ENCODE measurements at regions not wholly inside any gene's neighbourhood (a gene's known extent, or its start where the extent isn't known, plus 50 kb on each side); places are given as distances from the start of the nearest gene placed in this dataset.

DNA sequence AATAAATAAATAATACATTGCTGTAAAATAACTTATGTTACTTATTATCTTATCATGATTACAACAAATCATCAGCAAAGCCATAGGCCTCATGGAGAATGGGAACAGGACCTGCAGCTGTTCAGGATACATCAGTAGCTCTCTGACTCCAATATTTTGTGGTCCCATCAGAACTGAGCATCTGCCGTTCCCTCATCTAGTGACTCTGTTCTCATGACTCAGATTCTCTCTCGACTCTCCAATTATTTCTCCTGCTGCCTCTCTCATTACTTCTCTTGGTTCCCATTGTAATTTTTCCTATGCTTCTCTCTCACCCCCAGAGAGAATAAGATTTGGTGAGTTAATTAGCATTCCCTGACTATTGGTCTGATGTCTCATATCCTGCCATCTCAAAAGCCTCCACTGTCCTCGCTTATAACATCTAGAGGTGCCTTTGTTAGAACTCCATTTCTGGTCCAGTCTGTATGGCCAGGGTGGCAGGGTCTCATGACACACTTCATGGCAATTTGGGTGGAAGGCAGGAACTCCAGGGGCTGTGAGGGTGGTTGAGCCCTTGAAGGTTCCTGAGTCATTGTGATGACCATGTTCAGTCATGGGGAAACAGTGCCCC, 78.0 kb upstream of the TANC1 start:
- ChIA-PET POLR2A (no interaction called here), RAD21 (ENCODE audit: low non-redundant PET in 1 of 2, low total read pairs in 2 of 2, uncharacterized antibody in 2 of 2, unreplicated experiment in 2 of 2) (no interaction called here), CTCF (no interaction called here)
- peaks cover 0 to 13% of the 10 kb centered on the region in 2 experiments; a peak in 2 of 4 replicates for H3K4me1 ChIP-seq (ENCODE audit: control insufficient read depth in 1 of 2, insufficient read depth in 2 of 2, low read length in 2 of 2)
- no peaks in the 10 kb centered on the region for H3K27me3 ChIP-seq (ENCODE audit: insufficient read depth, low read length)
- H3K4me3 ChIP-seq (replicated peaks in 1 of 2; ENCODE audit: low read depth in 1 of 2, low read length in 2 of 2) = no peak overlapping the region
- H2AFZ ChIP-seq (ENCODE audit: low read depth, low read length, poor library complexity, severe bottlenecking) = no peak overlapping the region
- H3K79me2 ChIP-seq (ENCODE audit: insufficient read depth, low read length) = no peaks in the 10 kb centered on the region
- H3K4me2 ChIP-seq (ENCODE audit: low read length) = no peak overlapping the region
- no peak overlapping the region for H3K27ac ChIP-seq (ENCODE audit: low read depth, low read length)
- H3K9me2 ChIP-seq (ENCODE audit: insufficient read depth) = no peaks in the 10 kb centered on the region
- no peaks in the 10 kb centered on the region for H3K36me3 ChIP-seq (ENCODE audit: control insufficient read depth in 1 of 2, insufficient read depth in 2 of 2, low read length in 2 of 2)
- H4K20me1 ChIP-seq (ENCODE audit: insufficient read depth) = no peaks in the 10 kb centered on the region
- H3K9me3 ChIP-seq (ENCODE audit: control insufficient read depth in 1 of 2, insufficient read depth in 1 of 2, low read depth in 1 of 2, low read length in 2 of 2) = no peaks in the 10 kb centered on the region
- BruUV-seq (replicated peaks) = no TSS peak
- TF ChIP-seq, protein P1, sequence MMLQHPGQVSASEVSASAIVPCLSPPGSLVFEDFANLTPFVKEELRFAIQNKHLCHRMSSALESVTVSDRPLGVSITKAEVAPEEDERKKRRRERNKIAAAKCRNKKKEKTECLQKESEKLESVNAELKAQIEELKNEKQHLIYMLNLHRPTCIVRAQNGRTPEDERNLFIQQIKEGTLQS (IDR thresholded peaks at IDR 0.05) = no peak
- TF ChIP-seq, protein P2, sequence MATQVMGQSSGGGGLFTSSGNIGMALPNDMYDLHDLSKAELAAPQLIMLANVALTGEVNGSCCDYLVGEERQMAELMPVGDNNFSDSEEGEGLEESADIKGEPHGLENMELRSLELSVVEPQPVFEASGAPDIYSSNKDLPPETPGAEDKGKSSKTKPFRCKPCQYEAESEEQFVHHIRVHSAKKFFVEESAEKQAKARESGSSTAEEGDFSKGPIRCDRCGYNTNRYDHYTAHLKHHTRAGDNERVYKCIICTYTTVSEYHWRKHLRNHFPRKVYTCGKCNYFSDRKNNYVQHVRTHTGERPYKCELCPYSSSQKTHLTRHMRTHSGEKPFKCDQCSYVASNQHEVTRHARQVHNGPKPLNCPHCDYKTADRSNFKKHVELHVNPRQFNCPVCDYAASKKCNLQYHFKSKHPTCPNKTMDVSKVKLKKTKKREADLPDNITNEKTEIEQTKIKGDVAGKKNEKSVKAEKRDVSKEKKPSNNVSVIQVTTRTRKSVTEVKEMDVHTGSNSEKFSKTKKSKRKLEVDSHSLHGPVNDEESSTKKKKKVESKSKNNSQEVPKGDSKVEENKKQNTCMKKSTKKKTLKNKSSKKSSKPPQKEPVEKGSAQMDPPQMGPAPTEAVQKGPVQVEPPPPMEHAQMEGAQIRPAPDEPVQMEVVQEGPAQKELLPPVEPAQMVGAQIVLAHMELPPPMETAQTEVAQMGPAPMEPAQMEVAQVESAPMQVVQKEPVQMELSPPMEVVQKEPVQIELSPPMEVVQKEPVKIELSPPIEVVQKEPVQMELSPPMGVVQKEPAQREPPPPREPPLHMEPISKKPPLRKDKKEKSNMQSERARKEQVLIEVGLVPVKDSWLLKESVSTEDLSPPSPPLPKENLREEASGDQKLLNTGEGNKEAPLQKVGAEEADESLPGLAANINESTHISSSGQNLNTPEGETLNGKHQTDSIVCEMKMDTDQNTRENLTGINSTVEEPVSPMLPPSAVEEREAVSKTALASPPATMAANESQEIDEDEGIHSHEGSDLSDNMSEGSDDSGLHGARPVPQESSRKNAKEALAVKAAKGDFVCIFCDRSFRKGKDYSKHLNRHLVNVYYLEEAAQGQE (IDR thresholded peaks at IDR 0.05; ENCODE audit: low read depth) = no peak
- TF ChIP-seq POLR2AphosphoS5 (IDR thresholded peaks at IDR 0.05; ENCODE audit: low read depth, low read length) (no peak), YY1 (IDR thresholded peaks at IDR 0.05; ENCODE audit: extremely low read depth, insufficient replicate concordance, low read depth, low read length) (no peak), CBX3 (IDR thresholded peaks at IDR 0.05; ENCODE audit: low read depth) (no peak), EGR1 (IDR thresholded peaks at IDR 0.05; ENCODE audit: low read depth) (no peak), RAD21 (IDR thresholded peaks at IDR 0.05; ENCODE audit: low read depth) (no peak), FOSL1 (IDR thresholded peaks at IDR 0.05; ENCODE audit: low read depth) (no peak), EZH2 (IDR thresholded peaks at IDR 0.05) (no peak), SIN3A (IDR thresholded peaks at IDR 0.05; ENCODE audit: low read depth) (no peak), CEBPB (IDR thresholded peaks at IDR 0.05; ENCODE audit: low read depth) (no peak), SP1 (IDR thresholded peaks at IDR 0.05; ENCODE audit: low read depth) (no peak)
- TF ChIP-seq, protein P3, sequence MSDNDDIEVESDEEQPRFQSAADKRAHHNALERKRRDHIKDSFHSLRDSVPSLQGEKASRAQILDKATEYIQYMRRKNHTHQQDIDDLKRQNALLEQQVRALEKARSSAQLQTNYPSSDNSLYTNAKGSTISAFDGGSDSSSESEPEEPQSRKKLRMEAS (IDR thresholded peaks at IDR 0.05) = no peak
- intact Hi-C loops (cut with micrococcal nuclease) = no loop called here
- H3K9ac ChIP-seq (ENCODE audit: low read length) = no peak overlapping the region
- ATAC-seq = no peak
- DNase-seq (ENCODE audit: low read depth, low spot score) = no peak
